GM18867 (cell line): ENCODE measurements at regions not wholly inside any gene's neighbourhood (a gene's known extent, or its start where the extent isn't known, plus 50 kb on each side); places are given as distances from the start of the nearest gene placed in this dataset.
"Not testable (repeated sequence)": the region's sequence is repeated elsewhere in the genome, so short reads cannot be mapped to it uniquely, and the experiment has no call there.

Source experiments
- ATAC-seq: cut with Tn5 transposase; IDR thresholded peaks from one replicate; pipeline ENCODE4 v1.9.1; 2021; ENCODE audit warnings: mild to moderate bottlenecking, moderate library complexity; ENCODE audit not compliant: unreplicated experiment

DNA sequence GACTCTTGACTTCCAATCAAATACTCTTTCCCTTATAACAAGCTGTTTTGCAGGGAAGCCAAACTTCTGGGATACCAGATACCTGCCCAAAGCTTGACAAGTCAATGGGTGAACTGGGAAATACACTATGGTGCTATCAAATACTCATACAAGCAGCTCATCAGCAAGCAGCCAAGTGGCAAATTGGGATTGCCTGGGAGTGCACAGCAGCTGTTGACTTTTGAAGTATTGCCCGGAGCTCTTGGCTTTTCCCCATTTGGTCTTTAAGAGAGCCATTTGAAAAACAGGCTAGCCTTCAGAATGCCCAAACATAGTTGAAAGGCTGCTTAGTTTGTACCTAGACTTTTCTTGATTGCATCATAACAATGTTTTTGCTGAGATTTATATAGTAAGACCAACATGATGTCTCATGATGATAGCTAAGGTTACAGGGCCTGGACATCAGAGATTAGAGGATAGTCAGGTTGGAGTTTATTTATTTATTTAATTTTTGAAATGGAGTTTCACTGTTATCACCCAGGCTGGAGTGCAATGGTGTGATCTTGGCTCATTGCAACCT lies 210.1 kb upstream of the ZNF608 start:
- no peak for ATAC-seq

DNA sequence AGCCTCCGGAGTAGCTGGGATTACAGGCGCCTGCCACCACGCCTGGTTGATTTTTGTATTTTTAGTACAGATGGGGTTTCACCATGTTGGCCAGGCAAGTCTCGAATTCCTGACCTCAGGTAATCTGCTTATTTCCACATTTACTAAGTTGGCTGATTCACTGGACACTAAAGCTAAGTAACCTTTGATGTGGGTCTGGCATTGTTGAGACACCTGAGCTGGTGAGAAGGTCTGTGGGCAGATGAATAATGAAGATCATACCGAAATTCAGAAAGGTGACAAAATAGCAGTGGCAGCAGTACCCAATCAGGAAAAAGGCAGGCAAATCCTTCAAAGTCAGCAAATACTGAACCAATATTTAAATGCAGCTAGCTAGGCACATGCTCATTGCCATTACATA lies 210.6 kb upstream of the ZNF608 start:
- ATAC-seq = no peak

DNA sequence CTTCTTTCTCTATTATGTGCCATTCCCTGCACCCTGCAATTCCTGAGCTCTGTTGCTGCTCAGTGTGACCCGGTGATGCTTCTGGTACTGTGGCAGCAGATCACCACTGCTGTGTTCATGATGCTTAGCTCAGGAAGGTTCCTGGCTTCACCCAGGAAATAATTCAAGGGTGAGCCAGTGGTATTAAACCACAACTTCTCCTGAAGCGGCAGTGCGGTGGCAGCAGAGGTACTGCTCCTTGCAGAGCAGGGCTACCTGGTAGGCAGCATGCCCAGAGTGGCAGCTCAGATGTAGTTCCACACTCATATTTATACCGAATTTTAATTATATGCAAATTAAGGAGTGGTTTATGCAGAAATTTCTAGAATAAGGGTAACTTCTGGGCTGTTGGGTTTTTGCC lies 213.8 kb upstream of the ZNF608 start:
- no peak for ATAC-seq

DNA sequence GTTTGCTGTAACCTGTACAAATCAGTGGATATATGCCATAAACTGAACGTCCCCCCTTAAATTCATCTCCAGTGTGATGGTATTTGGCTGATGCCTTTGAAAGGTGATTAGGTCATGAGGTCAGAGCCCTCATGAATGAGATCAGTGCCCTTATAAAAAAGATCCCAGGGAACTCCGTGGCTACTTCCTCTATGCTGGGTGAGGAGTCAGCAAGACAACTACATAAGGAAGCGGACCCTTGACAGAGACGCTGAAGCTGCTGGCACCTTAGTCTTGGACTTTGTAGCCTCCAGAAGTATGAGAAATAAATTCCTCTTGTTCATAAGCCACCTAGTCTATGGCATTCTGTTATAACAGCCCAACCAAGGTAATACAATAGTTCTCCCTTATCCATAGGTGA lies 215.1 kb upstream of the ZNF608 start:
- ATAC-seq = no peak

DNA sequence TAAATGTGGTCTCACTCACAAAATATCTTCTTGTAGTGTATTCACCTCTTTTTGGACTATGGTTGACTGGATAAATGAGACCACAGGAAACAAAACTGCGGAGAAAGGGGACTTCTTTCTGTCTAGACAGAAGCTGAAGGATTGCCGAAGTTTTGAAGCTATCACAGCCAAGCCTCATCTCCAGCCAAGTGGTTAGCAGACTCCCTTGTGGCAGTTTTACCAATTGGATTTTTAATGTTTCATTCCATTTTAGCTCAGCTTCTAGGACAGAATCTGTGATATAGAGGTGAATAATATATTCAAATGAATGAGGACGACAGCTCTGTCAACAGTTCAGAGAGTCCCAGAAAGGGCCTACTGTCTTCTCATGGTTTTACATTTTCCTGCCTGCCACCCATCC lies 215.7 kb upstream of the ZNF608 start:
- no peak for ATAC-seq

DNA sequence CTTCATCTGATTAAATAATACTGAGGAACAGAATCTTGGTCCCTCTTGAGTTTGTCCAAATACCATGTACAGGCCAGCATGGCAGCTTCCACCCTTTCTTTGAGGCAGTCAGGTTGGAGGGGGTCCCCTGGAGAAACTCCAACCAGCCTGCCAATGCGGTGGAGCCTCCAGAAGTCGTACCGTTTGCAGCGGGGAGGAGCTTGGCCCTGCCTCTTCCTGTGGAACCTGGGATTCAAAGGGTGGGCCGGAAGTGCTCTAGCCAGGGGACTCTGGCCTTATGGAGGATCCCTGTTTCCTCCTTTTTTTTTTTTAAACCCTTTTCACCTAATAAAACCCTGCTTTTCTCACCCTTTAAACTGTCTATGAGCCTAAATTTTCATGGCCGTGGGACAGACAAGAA lies 216.3 kb upstream of the ZNF608 start:
- no peak for ATAC-seq

DNA sequence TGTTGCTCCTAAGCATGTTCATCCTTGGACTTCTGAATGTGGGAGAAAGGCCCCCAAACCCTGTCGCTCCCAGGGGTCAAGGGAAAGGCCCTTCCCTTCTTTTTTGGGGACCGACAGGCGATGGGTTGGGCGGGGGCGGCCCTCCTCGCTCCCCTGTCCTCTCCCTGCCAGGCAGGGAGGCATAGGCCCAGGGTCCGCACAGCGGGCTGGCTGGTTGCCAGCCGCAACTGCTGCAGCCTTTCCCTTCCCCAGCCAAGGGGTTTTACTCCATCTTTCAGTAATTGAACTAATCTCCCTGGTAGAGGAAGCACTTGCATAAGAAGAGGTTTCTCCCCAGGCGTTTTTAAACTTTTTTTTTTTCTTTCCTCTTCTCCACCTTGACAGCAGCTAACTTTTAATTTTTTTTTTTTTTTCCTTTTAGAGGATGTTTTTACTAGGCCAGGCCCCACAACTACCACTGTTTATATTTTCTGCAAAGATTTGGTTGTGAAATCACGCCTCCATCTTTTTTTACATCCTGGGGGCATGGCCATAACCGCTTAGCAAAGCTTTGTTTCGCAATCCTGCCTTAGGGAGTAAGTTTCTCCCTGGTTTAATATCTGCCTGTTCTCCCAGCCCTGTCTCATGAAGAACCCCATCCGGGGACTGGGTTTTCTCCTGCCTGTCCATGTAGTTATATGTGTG lies 216.9 kb upstream of the ZNF608 start:
- ATAC-seq = no peak

DNA sequence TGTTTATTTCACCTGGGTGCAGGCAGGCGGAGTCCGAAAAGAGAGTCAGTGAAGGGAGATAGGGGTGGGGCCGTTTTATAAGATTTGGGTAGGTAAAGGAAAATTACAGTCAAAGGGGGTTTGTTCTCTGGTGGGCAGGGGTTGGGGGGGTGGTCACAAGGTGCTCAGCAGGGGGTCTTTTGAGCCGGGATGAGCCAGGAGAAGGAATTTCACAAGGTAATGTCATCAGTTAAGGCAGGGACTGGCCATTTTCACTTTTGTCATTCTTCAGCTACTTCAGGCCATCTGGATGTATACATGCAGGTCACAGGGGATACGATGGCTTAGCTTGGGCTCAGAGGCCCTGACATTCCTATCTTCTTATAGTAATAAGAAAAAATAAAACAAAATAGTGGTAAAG lies 220.3 kb upstream of the ZNF608 start:
- not testable (repeated sequence) for ATAC-seq

DNA sequence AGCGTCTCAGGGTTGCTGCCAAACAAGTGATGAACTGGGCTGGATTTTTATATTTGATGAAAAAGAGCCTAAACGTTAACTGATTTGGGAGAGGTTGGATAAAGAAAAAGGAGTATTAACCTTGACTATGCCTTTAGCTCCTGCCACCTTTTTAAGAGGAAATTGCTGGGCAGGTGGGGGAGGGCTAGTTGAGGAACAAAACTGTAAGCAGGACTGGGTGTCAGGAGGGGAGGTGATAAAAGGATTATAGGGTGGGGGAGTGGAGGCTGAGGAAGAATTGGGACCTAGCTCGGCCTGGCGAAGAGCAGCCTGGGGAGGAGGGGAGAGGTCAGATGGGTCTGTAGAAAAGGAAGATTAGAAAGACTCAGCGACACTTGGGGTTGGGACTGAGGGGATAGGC lies 223.9 kb upstream of the ZNF608 start:
- ATAC-seq = not testable (repeated sequence)

DNA sequence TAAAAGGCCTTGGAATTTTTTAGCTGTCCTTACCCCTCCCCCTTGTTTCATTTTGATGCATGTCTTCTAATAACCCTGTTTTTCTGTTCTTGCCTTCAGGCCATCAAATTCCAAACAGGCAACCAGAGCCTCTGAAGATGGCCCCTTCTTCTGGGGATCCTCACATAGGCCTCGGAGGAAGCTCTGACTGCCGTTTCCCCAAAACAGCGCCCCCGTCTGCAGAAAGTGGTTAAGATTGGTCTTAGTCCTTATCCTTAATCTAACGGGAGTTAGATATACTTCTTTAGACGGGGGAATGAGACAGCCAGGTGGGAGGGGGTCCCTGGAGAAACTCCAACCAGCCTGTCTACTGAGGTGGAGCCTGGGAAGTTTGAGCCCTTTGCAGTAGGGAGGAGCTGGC lies 226.3 kb upstream of the ZNF608 start:
- no peak for ATAC-seq

DNA sequence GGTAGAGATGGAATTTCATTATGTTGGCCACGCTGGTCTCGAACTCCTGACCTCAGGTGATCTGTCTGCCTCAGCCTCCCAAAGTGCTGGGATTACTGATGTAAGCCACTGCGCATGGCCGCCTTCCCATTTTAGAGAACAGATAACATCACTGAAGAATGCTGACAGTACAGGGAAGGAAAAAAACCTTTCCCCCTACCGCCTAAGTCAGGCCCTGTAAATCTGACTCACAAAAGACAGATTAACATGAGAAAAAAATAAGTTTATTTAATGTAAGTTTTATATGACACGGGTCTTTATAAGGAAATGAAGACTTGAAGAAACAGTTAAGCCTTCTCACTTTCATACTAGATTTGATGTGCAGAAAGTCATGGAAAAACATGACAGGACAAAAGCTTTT lies 227.2 kb upstream of the ZNF608 start:
- ATAC-seq = no peak

DNA sequence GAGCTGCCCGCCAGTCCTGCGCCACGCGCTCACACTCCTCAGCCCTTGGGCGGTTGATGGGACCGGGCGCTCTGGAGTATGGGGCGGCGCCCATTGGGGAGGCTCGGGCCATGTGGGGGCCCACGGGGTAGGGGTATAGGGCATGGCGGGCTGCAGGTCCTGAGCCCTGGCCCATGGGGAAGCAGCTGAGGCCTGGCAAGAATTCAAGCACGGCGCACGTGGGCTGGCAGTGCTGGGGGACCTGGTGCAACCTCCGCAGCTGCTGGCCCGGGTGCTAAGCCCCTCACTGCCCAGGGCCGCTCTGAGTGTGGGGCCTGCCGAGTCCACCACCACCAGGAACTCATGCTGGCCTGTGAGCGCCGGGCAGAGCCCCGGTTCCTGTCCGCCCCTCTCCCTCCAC lies 229.6 kb upstream of the ZNF608 start:
- ATAC-seq = no peak

DNA sequence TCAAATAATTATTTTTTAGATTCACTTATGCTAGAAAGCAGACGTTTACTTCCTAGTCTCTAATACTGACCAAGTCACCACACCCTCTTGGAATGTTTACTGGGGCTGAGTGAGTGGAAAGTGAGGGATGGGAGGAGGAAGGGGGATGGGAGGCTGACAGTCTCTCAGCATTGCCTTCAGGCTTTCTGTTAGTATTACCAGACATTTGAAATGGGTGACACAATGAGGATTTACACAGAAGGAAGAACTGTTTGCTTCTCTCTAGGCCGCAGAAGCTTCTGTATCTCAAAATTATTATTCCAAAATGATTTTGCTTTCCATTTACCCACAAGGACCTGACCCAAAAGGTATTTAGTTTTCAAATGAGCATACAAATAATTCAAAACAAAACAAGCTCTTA lies 232.8 kb upstream of the ZNF608 start:
- ATAC-seq = no peak

DNA sequence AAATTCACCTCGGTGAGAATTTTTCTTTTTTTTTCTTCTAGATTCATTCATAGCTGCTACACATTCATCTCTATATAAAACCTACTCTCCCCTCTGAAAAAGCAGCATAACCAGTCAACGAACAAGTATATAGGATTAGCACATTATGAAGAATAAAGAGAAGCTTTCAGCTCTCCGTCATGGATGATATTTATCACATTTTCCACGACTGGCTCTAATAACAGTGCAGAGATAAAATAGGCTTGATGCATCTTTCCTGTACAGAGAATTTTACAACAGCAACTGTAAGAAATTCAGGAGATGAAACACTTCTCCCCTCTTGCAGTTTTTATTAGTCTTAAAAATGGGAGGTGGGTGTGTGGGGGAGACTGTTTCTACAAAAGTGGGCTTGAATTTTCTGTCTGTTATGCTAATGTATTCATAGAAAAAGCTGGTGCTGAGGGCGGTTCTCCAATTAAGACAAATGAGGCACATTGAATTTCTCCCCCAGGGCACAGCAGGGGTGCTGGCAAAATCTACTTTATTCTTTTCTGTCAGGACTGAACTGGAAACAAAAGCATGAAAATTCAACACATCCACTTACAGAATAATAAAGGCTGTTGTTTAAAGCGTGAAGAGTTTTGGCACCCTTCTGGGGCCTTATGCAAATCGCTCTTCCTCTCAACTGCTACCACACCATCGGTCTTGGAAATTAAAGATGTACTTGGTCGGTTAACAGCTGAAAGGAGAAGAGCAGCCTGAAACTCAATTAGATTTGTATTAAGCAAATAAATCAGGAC lies 233.9 kb upstream of the ZNF608 start:
- peak; percentile 98 for ATAC-seq

DNA sequence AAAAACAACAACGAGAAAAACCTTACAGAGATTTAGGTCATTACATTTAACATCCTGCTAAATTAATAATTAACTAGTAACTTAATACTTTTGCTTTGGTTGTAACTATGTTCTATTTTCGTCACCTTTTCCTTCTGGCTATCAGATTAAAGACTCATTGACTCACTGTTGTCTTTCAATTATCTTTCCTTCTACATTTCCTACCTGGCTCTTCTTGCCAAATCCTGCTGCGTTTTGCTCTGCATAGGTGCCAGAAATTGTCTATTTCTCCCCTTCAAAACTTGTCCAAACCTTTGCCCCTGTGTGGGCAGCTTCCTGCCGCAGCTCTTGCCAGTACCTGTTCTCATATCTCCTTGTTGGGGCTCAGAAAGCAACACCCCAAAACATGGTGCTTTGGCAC lies 235.5 kb upstream of the ZNF608 start:
- ATAC-seq = no peak

DNA sequence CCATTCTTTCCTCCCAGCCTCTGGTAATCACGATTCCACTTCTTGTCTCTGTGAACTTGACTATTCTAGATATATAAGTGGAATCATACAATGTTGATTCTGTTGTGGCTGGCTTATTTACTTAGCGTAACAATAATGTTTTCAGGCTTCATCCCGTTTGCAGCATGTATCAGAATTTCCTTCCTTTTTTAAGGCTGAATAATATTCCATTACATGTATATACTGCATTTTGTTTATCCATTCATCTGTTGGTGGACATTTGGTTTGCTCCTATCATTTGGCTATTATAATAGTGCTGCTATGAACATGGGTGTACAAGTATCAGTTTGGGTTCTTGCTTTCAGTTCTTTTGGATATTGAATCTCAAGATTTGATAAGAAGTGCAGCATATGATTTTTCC lies 239.7 kb upstream of the ZNF608 start:
- no peak for ATAC-seq

DNA sequence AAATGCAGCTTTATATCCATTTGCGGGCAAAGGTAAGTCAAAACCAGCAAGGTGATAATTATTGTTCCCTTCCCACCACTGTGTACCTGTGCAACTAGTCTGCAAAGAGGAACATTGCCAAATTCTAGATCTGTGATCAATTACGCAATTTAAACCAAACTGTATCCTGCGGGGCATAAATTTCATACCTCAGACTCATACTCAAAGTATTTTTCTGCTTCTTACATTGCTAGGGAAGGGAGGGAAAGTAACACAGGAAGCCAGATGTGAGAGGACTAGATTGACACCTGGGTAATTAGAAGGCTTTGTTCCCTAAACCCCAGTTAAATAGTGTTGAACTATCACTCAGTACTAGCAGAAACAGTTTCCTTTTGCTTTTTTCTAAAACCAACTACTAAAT lies 240.2 kb upstream of the ZNF608 start:
- ATAC-seq = peak; percentile 78

DNA sequence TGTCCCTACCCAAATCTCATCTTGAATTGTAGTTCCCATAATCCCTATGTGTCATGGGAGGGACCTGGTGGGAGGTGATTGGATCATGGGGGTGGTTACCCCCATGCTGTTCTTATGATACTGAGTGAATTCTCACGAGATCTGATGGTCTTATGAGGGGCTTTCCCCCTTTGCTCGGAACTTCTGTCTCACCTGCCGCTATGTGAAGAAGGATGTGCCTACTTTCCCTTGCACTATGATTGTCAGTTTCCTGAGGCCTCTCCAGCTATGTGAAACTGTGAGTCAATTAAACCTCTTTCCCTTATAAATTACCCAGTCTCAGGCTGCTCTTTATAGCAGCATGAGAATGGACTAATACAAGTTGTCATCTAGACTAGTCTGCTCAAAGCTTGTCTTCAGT lies 241.3 kb upstream of the ZNF608 start:
- not testable (repeated sequence) for ATAC-seq

DNA sequence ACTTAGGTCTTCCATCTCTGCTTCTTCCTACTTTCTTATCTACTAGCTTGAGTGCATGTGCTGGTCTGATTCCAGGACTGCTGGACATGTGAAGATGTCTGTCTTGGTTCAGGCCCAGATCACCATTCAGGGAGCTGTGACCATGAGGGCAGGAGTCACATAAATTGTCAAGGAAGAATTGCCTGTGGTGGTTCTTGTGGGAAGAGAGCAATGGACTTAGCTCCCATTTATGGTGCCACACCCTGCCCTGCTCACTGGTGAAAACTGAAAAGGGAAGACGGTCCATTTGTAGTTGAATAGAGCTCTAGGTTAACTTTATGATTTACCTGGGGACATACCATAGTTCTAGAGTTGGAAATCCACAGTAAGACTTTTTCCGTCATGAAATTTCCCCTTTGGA lies 244.3 kb upstream of the ZNF608 start:
- ATAC-seq = no peak

DNA sequence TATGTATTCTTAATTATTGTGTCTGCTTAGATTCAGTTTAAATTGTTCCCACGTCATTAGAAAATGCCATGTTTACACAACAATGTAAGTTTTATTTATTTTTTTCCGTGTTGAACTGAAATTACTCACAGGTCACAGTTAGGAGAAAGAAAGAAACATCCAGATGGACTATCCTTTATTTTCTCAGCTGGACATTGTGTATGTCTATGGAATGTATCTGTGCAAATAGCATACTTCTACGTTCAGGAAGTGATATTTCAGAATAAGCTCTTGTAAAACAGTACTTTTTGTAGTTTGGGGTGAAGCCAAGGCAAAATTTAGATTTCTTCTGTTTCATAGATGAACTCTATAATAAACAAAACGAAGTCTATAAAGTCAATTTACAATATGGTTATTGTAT lies 249.0 kb upstream of the ZNF608 start:
- ATAC-seq = no peak

DNA sequence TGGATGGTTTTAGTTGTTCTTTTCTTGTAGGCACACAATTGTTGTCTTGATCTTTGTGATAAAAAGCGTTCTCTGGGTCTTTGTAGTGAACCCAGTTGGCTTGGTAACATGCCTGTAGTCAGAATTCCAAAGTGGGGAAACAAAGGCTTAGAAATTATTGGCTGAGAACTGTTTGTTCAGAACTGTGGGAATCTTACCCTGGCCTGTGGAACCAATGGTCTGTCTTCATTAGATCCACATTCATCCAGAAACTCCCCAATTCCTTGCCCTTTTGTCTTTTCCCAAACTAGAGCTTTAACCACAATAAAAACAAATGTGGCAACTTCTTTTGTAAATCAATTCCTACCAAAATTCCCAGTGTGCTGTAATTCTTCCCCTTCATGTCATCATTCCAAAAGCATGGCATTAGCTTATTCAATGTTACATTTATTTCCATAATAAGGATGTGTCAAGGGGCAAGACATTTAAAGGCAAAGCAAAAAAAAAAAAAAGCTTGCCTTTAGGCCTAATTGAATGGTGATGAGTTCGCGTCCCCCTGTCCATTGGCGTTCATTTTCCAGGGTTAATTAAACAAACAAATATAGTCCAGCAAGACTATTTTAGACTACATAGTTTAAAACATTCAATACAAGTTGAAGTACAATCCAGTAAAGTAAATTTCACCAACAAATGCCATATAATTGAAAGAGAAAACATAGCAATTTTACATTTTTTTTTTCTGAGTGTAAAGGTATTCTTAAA lies 249.8 kb upstream of the ZNF608 start:
- no peak for ATAC-seq

DNA sequence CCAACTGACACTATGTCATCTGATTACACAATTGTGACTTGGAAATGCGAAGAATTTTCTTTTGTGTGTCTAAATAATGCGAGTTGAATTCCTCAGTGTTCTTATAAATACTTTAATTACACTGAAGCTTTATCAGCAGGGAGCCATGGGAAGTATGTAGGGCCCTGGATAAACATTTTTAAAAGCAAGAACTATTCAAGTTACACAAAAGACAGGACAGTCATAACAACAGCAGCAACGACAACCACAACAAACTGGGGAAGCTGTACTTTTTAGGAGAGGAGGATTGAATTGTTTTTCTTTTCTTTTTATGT lies 250.3 kb upstream of the ZNF608 start:
- ATAC-seq = no peak
